Fibroblast of upper back skin (primary cell): ENCODE measurements at regions not wholly inside any gene's neighbourhood (a gene's known extent, or its start where the extent isn't known, plus 50 kb on each side); places are given as distances from the start of the nearest gene placed in this dataset.
"Not testable (repeated sequence)": the region's sequence is repeated elsewhere in the genome, so short reads cannot be mapped to it uniquely, and the experiment has no call there.

Experiments used
- DNase-seq: peaks from one replicate; pipeline ENCODE4 v3.0.0-alpha.2; 2013

DNA sequence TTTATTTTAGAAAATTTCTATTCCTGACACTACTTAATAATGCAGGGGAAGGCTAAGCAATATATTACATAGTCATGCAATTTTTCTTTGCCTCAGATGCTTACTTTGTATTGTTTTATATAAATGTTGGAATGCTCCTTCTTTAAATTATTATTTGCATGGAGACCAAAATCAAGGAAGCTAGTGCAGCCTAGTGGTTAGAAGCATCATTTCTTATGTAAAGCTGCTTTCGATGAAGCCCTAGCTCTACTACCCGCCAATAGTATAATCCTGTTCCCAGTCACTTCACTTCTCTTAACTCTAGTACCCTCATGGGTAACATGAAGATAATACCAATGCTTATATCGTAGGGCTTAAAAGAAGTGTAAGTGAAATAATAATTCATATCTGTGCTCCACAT, 198.9 kb downstream of the LRATD1 start:
- DNase-seq, result no peak

DNA sequence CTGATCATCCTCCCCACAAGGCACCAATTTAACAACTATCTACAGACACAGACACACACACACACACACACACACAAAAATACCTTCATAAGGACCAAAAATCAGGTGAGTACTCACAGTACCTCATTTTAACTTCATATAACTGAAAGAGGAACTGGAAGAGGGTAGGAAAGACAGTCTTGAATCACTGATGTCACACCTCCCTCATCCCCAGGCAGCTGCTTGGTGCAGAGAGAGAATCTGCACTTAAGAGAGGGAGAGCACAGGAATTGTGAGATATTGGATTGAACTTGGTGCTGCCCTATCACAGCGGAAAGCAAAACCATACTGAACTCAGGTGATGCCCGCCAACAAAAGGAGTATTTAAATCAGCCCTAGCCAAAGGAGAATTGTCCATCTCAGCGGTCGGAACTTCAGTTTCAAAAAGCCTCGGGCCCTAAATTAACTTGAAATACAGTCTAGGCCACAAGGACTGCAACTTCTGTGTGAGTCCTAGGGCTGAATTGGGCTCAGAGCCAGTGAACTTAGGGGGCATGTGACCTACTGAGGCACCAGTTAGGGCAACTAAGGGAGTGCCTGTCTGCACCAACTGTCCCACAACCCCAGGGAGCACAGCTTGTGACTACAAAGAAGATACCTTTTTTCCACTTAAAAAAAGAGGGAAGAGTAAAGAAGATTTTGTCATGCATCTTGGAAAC, 211.1 kb downstream of the LRATD1 start:
- DNase-seq, result no peak

DNA sequence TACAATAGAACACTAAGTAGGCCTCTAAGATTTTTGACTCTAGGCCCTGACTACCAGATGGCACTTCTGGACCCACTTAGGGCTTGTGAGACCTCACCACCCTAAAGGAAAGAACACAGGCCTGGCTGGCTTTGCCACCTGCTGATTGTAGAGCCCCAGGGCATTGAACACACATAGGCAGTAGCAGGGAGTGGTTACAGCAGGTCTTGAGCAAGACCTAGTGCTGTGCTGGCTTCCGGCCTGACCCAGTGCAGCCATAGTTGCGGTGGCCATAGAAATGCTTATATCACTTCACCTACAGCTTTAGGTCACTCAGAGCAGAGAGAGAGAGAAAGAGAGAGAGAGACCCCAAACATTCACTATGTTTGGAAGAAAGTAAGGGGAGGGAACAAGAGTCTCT, 223.2 kb downstream of the LRATD1 start:
- no peak for DNase-seq

DNA sequence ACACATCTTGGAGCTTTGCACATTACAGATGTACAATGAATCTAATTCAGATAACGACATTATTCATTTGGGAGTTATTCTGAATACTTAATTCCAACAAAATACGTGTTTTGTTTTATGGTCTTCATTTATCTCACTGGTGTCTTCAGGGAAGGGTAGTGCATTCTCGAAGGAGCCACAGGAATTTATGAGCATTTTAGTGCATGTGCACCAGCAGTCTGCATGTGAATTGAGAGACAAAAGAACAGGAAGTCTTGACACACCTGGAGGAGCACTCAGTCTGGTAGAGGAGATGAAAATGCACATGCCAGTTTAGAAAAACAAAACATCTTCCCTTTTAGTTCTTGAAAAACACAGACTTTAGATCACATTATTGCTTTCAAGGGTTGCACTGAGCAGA, 228.7 kb downstream of the LRATD1 start:
- DNase-seq, result no peak

DNA sequence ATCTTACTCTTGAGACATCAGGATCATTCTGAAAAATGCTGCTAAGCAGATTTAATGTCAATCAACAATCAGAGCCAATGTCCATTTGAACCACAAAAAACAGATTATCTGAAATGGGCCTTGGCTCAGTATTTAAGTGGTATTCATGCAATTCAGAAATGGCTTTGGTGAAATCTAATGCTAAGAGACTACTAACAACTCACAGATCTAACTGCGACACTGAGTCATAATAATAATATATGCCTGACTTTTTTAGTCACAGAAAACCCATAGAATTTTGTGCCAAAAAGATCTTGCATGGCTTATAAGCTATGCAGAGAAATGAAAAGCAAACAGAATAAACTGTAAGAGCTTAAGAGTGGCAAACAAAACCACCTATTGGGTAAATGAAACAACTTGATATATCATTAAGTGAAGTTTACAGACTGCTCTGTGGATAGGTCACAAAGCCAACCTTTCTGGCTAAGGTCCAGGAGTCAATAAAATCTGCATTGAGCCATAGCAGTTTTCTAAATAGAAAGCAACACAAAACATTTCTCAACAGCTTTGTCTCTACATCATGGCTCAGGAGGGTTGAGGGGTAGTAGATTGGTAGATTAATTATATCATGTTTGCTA, 234.3 kb downstream of the LRATD1 start:
- peak; percentile 7 for DNase-seq

DNA sequence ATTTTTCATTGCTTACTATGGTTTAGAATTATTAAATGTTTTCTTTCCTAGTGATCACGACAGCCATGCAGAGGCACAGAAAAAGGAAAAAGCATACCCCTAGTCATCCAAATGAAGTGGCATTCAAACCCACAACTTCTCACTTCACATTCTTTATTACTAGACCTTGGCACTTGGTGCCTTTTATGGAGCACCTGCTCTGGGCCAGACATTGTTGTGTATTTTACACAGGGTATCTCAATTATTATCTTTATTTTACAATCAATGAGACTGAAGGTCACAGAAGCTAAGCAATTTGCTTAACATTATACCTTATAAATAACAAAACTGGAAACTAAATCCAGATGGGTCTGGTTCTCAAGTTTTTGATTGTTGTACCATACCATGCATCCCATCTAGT, 235.3 kb downstream of the LRATD1 start:
- no peak for DNase-seq

DNA sequence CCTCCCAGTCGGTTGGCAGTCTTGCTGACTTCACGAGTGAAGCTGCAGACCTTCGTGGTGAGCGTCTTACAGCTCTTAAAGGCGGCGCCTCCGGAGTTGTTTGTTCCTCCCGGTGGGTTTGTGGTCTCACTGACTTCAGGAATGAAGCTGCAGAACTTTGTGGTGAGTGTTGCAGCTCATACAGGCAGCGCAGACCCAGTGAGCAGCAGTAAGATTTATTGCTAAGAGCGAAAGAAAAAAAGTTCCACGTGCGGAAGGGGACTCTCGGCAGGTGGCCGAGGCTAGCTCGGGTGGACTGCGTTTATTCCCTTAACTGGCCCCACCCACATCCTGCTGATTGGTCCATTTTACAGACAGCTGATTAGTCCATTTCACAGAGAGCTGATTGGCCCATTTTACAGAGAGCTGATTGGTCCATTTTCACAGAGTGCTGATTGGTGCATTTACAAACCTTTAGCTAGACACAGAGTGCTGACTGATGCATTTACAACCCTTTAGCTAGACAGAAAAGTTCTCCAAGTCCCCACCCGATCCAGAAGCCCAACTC, 240.3 kb downstream of the LRATD1 start:
- DNase-seq, result no peak

DNA sequence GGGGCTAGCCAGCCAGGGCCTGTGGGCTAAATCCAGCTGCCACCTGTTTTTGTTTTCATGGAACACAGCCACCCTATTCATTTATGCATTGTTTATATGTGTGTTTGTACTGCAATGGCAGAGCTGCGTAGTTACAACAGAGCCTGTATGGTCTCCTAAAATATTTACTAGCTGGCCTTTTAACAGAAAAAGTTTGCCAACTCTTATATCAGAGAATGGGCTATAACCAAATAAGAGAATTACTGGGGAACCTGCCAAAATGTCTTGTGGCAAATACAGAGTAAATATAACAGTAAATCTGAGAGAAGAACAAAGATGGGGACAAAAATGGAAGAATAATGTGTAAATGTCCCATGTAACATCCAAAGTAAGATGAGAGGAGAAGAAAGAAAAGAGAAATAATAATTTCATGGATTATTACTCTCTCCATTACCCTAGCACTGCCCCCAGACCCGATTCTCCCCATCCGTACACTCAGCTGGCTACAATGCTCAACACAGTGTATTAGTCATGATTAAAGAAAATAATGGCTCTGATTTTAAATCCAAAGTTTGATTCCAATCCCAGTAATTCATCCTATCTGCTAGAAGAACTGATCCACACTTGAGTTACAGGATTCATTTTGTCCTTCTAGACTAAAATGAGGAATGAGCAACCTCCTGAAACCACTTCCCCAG, 249.3 kb downstream of the LRATD1 start:
- no peak for DNase-seq

DNA sequence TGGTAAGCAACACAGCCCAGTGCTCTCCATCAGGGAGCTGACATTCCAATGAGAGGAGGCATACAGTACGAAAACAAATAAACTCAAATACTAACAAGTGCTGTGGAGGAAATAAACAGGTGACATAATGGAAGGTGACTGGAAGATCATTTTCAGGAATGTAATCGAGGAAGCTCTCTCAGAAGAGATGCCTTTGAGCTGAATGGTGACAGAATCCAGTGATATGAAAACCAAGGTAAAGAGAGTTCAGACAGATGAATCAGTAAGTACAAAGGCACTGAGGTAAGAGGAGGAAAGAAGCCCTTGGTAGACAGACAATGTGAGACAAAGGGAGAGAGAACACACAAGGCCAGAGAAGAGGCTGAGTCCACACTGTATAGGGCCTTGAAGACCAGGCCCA, 252.1 kb downstream of the LRATD1 start:
- DNase-seq, result no peak

DNA sequence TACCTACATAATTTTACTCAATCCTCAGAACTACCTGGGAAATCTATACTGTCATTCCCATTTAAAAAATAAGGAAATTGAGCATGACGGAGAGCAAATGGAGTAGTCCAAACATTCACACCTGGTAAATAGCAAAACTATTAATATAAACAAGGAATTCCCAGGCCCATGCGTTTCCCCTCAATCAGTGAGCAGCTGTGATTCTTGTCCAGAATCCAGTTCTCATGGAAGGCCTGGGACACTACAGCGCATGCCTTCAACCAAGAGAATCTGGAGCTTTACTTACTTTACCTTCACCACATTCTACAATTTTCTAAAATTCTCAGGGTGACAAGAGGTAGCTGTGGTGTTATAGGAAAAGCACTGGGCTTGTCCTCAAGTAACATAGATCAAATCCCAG, 259.0 kb downstream of the LRATD1 start:
- DNase-seq, result no peak

DNA sequence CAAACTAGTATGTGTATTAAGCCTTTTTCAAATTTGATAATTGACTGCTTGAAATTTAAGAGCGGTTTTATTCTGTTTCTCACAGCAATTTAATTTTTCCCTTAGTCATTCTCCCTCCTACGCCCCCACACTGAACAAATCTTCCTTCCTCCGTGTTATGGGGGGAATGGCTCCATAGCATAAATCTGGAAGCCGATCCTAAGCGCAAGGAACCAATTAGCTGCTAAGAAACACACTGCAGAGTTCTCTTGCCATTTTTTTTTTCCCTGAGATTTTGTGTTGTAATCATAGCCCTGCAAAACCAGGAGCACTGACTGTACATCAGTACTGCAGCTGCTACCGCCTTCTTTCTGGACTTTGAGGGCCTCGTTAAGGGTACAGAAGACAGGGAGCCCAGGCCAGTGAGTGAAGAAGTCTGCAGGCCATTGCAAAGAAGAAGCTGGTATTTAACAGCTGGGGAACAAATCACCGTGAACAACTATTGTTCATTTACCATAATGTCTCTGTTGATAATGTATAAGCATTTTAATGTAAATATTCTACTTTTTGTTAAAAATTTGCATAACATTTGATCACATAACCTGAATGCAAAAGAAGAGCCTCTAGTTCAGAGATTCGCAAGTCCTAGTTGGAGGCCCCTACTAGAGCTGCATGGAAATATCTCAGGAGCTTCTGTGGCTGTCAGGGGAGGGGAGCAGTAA, 264.0 kb downstream of the LRATD1 start:
- no peak for DNase-seq

DNA sequence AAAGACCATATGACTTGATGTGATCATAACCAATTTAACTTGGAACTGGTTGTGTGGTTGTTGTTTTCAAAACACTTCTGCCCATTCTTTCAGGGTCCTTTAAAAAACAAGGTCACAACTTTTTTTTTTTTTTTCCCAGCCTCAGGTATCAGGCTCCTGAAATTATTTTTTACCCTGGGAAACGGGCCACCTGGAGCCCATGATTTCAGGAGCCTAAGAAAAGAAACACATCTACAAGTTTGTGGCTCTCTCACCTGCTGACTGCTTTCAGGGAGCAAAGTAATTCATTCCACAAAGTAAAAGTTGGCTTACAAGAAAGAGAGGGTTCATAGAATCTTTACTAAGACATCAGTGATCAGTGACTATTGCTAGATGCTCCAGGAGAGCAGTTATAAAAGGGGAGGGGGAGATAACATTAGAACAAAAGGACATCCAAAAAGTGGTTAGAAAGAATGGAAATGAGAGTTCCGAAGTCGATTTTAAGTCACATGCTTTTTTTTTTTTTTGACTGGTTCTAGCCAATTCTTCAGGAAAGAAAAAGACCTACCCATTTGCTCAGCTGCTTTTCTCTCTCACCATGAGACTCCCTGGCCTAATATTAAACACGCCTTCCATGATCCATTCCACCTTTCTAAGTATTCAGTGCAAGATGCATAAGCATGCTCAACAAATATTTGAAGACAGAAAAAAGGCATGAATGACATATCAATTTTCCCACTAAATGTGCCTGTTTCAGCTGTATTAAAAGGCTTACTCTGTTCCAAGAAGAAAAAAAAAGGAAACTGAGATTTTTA, 267.3 kb downstream of the LRATD1 start:
- no peak for DNase-seq

DNA sequence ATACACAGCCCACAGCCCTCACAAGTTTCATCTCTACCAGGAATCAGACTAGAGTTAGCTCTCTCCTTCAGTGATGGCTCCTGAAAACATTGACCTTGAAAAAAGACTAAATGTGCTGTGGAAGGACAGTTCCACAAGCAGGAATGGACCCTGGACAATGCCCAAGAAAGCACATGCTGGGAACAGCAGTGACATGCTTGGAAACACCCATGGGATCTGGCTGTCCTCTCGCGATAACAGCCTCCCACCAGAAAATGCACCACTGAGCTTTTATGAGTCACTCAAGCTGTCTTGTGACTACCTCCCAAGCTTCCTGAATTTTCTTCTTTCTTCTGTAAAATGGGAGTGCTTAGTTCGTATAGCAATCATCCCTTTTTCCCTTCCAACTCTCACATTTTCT, 269.2 kb downstream of the LRATD1 start:
- peak; percentile 3 for DNase-seq

DNA sequence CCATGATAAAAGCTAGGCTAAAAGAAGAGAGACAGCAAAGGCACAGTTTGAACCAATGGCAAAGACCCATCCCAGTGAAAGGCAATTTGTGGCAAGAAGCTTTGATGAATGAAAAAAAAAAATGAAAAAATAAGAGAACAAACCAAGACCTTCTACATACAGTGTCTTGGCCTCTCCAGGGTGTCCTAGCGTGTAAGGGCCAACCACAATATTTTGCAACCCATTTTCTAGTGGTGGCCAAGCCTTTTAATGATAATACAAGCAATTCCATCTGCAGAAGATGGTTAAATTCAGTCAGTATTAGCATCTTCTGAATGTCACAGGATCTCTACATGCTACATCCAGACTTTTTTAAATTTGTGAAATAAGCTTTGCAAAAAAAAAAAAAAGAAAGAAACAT, 270.4 kb downstream of the LRATD1 start:
- no peak for DNase-seq

DNA sequence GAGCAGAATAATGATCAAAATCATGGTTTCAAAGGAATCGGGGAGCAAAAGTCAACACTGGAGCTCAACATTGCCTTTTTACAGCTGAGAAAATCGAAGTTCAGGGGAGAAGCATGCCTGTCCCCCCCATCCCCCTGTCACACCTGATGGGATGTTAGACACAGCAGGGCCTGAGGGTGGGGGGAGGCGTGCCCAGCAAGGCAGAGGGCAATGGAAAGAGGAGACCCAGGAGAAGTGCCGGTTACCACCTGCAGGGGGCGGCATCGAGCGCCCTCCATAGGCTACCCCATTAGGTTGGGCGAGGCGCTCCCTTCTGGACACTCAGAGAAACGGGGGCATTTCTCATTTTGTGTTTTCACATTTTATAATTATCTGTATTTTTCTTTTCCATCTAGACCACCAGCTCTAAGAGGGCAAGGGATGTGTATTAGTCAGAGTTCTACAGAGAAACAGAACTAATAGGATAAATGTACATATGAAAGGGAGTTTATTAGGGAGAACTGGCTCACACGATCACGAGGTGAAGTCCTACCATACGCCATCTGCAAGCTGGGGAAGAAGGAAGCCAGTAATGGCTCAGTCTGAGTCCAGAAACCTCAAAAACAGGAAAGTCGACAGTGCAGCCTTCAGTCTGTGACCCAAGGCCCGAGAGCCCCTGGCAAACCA, 271.3 kb downstream of the LRATD1 start:
- no peak for DNase-seq

DNA sequence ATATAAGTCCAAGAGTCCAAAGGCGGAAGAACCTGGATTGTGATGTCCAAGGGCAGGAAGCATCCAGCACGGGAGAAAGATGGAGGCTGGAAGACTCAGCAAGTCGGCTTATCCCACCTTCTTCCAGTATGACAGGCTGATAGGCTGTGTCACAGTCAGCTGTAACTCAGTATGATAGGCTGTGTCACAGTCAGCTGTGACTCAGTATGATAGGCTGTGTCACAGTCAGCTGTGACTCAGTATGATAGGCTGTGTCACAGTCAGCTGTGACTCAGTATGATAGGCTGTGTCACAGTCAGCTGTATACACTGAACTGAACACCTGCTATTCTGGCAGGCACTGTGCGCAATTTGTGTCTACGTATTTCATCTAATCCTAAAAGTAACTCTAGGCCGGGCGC, 271.9 kb downstream of the LRATD1 start:
- DNase-seq, result not testable (repeated sequence)

DNA sequence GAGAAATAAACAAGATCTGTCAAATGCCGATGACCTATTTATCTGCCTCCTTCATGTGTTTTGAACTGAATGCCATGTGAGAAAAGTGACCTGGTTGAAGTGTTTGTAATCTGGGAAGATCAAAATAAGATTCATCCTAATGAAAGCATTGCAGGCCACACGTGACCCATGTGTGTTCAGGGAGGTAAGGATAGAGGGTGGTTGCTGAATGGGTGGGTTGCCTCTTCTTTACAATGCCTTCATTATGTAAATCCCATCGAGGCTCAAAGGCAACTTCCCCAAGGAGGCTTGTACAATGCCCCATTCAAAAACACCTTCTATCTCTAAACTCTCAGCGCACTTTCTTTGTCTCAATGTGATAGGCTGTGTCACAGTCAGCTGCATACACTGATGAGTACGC, 273.1 kb downstream of the LRATD1 start:
- DNase-seq, result no peak

DNA sequence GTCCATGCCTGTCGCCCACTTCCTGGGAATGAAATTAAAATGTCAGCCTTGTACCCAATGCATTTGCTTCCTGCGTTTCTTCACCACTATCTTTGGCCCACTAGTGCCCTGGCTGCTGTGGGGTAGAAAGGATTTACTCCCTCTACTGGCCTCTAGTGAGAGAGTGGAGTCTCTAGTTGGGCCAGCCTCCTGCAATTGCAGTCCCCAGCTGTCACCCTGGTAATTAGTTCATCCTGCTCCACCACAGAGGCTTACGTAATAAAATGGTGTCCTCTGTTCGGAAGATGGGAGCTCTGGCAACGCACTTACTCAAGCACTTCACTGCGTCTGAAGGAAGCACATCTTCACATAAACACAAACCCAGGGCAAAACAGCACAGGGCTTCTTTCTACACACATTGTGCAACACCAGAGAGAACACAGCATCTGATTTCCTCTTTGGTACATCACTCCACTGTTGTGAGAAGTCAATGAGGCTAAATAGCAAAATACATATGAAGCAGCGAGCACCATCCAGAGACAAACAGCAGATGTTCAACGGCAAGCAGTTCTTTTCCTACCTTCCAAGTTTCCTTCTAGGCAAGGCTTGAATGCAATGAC, 274.6 kb downstream of the LRATD1 start:
- no peak for DNase-seq

DNA sequence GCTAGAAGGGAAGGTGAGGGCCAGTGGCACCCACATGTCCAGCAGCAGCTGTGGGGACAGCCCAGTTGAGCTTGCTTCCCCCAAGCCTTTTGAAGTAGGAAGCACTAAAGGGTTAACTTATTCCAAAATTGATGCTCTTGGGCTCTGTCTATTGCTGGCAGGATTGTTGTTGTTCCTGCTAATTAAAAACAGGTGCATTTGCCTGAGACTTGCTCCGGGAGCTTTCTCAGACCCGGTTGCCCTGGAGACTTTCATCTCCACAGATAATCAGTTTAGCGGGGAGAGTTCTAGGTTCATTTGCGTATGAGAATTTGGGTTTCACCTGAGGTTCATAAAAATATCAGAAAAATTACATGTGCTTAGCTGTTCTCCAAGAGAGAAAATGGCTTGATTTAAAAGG, 277.3 kb downstream of the LRATD1 start:
- peak; percentile 34 for DNase-seq

DNA sequence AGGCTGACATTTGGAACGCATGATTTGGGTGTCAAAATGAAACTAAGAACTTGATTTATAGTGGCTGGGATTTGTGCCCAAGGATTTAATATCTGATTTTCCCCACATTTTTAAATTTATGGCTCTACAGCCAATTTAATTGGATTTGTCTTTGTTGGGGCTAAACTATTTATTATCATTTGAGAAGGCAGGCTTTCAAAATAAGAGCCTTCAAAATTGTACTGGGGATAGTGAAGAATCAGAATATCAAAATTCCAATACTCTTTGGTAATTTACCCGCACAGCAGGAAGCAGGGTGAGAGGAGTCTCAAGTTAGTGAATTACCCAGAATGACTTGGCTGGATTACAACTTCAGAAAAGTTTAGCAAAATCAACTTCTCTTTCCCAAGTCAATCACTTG, 278.1 kb downstream of the LRATD1 start:
- peak; percentile 43 for DNase-seq

DNA sequence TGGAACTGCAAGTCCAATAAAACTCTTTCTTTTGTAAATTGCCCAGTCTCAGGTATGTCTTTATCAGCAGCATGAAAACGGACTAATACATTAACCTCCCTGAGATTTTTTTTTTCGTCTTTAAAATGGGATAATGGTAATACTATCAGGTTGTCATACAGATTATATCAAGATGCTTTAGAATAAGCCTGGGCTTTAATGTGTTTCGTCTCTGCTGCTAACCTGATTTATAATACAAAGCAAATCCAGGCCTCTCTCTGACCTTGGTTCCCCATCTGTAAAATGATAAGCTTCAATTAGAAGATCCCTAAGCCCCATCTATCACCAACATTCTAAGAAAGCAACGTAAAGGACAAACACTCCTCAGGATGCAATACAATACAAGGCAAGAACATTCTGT, 283.5 kb downstream of the LRATD1 start:
- DNase-seq, result no peak
